ENCODE measurements at regions not wholly inside any gene's neighbourhood (a gene's known extent, or its start where the extent isn't known, plus 50 kb on each side); places are given as distances from the start of the nearest gene placed in this dataset.

DNA sequence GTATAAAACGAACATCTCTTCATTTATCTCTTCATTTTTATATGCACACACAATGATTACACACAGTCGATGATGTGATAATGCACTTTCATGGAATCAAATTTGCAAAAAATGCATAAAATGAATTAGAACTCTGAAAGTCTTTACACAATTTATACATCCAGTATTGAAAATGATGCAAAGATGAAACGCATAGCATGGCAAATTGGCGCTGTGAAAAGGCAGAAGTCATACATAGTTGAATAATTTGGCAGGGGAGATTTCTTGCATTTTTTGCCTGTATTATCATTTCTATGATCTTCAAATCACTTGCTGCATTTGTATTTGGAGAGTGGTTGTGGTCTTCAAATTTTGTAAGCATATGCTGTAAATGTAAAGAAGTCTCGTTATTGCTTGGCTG, 150.7 kb upstream of the LGALSL start:
- H3K27ac ChIP-seq = no peak overlapping the region
- TF ChIP-seq EP300 (IDR thresholded peaks at IDR 0.05) = no peak
- TF ChIP-seq, protein P1, sequence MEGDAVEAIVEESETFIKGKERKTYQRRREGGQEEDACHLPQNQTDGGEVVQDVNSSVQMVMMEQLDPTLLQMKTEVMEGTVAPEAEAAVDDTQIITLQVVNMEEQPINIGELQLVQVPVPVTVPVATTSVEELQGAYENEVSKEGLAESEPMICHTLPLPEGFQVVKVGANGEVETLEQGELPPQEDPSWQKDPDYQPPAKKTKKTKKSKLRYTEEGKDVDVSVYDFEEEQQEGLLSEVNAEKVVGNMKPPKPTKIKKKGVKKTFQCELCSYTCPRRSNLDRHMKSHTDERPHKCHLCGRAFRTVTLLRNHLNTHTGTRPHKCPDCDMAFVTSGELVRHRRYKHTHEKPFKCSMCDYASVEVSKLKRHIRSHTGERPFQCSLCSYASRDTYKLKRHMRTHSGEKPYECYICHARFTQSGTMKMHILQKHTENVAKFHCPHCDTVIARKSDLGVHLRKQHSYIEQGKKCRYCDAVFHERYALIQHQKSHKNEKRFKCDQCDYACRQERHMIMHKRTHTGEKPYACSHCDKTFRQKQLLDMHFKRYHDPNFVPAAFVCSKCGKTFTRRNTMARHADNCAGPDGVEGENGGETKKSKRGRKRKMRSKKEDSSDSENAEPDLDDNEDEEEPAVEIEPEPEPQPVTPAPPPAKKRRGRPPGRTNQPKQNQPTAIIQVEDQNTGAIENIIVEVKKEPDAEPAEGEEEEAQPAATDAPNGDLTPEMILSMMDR (IDR thresholded peaks at IDR 0.05) = no peak
- no peak for TF ChIP-seq POLR2A (IDR thresholded peaks at IDR 0.05)
- WGBS, 3 donors = 90 to 93% (median 93%) methylated on average over 5 of the region's 5 CpGs
- H3K4me3 ChIP-seq = no peak overlapping the region
- H3K36me3 ChIP-seq = no peaks in the 10 kb centered on the region
- no peak for DNase-seq
- no peaks in the 10 kb centered on the region for H3K27me3 ChIP-seq
- no peaks in the 10 kb centered on the region for H3K4me1 ChIP-seq (ENCODE audit: insufficient read depth)
- H3K9me3 ChIP-seq = no peaks in the 10 kb centered on the region
- intact Hi-C loops (cut with DNase I) = no loop called here

DNA sequence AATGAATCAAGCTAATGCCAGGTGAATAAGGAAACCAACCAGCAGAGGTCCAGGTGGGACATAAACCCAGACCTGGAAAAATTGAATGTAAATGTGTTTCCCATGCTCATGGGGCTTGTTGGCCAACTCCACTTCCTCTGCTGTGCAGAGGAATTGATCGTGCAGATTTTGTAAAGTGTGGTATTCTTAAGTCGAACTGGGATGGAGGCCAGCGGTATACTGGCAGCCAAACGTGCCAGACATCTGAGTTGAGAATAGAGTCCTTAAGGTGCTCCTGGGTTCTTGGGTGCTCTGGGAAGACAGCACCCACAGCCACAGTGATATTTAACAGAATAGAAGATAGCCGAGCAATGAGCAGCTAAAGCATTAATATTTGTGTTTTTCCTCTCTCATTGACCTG, 146.5 kb upstream of the LGALSL start:
- no peaks in the 10 kb centered on the region for H3K9me3 ChIP-seq
- H3K4me3 ChIP-seq = no peak overlapping the region
- TF ChIP-seq, protein P1 (IDR thresholded peaks at IDR 0.05) = no peak
- TF ChIP-seq POLR2A (IDR thresholded peaks at IDR 0.05) (no peak), EP300 (IDR thresholded peaks at IDR 0.05) (no peak)
- H3K27me3 ChIP-seq = no peaks in the 10 kb centered on the region
- H3K4me1 ChIP-seq (ENCODE audit: insufficient read depth) = no peaks in the 10 kb centered on the region
- intact Hi-C loops (cut with DNase I) = no loop called here
- no peaks in the 10 kb centered on the region for H3K36me3 ChIP-seq
- no peak for DNase-seq
- WGBS, 3 donors = 79 to 84% (median 83%) methylated on average over 5 of the region's 5 CpGs
- H3K27ac ChIP-seq = no peak overlapping the region

DNA sequence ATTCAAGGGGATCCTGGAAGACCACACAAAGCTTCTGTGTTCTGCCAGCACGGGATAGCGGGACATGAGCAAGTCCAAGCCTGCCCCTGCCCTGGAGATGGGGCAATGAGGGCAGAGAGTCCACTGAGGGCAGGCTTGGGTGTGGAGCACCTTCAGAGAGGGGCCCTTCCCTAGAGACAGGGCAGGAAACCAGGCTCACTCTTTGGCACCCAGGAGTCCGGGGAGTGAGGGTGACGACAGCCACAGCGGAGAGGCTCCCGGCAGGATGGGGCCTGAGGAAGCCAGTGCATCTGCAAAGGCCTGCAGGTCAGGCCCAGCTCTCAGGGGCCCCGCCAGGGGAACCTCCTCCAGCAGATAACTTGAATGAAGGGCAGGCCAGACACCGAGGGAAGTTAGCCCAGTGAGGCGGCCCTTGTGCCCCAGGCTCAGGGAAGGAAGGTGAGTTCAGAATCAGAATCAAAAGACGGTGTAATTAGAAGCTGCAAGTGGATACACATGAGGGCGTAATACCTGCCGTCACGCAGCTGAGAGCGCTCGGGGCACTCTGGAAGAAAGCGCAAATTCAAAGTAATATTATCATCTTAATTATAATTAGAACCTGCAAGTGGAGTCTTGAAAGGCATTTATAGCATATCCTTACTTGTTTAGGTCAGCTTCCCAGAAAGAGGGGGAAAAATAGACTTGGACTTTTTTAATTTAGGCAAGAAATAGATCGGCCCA, 142.6 kb upstream of the LGALSL start:
- Histone ChIP-seq H3K27me3 (no peaks in the 10 kb centered on the region), H3K4me3 (no peak overlapping the region), H3K9me3 (no peaks in the 10 kb centered on the region), H3K36me3 (no peaks in the 10 kb centered on the region), H3K27ac (no peak overlapping the region), H3K4me1 (ENCODE audit: insufficient read depth) (no peaks in the 10 kb centered on the region)
- TF ChIP-seq POLR2A (IDR thresholded peaks at IDR 0.05) = no peak
- intact Hi-C loops (cut with DNase I) = loop anchor here in 1 of 4 donors (10.0 kb wide), 1 partner anchor 257 kb away; no protein-coding TSS in a partner anchor
- DNase-seq = no peak
- 89 to 95% (median 92%) methylated on average over 17 of the region's 17 CpGs for WGBS, 3 donors

DNA sequence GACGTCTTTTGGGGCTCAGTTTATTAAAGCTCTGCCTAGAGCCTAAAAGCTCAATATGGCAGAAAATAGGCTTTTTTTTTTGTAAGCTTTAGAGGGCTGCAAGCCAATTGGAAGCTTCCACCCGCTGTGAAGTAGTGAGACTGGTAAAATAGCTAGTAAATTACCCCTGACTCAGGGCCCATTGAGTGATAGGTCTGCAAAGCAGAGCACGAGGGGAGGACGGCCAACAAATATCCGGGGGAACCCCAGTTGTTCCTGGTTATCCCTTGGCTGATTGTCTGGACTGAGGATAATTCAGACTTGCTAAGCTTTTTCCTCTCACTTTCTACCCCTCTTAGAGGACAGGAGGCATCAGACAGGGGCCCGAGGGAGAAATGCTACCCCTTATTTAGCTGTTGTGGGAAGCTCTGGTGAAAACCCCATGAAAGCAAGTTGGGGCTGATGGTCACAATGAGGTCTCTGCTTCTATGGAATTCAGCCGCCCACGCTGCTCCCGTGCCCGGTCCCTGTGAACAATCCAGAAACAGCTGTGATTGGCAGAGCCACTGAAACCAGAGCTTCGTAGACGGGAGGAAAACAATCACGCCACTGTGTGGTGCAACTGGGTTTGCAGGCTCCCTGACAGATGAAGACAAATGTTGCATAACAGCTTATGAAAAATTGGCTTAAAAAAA, 141.9 kb upstream of the LGALSL start:
- TF ChIP-seq, protein P1 (IDR thresholded peaks at IDR 0.05) = peak in 1 of 3 donors; percentile 50
- no peak for TF ChIP-seq EP300 (IDR thresholded peaks at IDR 0.05)
- H3K4me3 ChIP-seq = no peak overlapping the region
- peak in 4 of 5 donors; percentile 39 to 65 (median 53) for DNase-seq
- H3K27me3 ChIP-seq = no peaks in the 10 kb centered on the region
- H3K36me3 ChIP-seq = no peaks in the 10 kb centered on the region
- no peaks in the 10 kb centered on the region for H3K4me1 ChIP-seq (ENCODE audit: insufficient read depth)
- H3K27ac ChIP-seq = no peak overlapping the region
- WGBS, 3 donors = 9 to 17% (median 17%) methylated on average over 13 of the region's 13 CpGs
- no peaks in the 10 kb centered on the region for H3K9me3 ChIP-seq
- intact Hi-C loops (cut with DNase I) = loop anchor here in 1 of 4 donors (10.0 kb wide), 1 partner anchor 257 kb away; no protein-coding TSS in a partner anchor
